ENCODE measurements at regions not wholly inside any gene's neighbourhood (a gene's known extent, or its start where the extent isn't known, plus 50 kb on each side); places are given as distances from the start of the nearest gene placed in this dataset.

DNA sequence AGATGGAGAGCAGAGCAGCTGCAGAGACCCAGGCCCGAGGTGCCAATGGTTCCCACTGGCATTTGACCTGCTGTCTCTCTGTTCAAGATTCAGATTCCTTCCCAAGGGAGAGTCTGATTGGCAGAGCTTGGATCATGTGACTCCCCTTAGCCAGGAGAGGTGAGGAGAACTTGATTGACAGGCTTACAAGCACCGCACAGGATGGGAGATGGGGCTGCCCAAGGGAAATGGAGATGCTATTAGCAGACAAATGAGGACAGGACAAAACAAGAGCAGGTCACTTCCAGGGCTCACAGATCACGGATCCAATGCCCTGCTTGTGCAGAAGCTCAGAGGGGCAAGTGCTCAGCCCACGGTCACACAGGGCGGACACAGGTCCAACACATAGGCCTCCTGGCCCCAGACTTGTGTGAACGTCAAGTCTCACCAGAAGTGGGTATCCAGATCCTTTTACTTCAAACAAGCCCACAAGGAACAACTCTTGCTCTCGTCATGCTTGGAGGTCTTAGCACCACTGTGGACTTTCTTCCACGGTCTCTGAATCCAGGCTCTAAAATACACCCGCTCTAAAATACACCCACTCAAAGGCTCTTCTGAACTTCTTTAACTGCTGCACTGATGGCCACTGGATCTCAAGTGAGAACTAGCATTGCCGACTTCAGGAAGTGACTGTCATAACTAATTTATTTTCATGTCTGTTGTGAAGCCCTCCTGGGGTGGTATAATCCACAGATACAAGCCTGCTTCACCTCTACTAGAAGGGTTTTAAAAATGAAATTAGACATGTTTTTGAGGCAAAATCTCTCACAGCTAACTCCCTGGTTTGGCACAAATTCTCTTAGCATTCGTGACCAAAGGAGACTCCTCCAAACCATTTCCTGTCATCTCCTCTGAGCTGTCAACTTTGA, 274.9 kb downstream of the RRAGC start:
- TF ChIP-seq CTCF (IDR thresholded peaks at IDR 0.05), result no peak
- TF ChIP-seq POLR2A (IDR thresholded peaks at IDR 0.05), result no peak
